Central memory CD8-positive, alpha-beta T cell (primary cell): ENCODE measurements at regions not wholly inside any gene's neighbourhood (a gene's known extent, or its start where the extent isn't known, plus 50 kb on each side); places are given as distances from the start of the nearest gene placed in this dataset.
"Not testable (repeated sequence)": the region's sequence is repeated elsewhere in the genome, so short reads cannot be mapped to it uniquely, and the experiment has no call there.

Source experiments
- ATAC-seq: fragments of 150-1000 bp; cut with Tn5 transposase; replicated peaks from 2 replicates; pipeline ENCODE4 v1.10.0; 2022; ENCODE audit warnings: mild to moderate bottlenecking, moderate FRiP score, moderate number of reproducible peaks; ENCODE audit not compliant: poor library complexity, severe bottlenecking; ENCODE audit errors: extremely low read depth
- DNase-seq, 2 donors: peaks; one replicate each; pipeline ENCODE4 v3.0.0; 2021; ENCODE audit warnings: low spot score in 2 of 2
- H3K27ac Mint-ChIP-seq: one replicate; pipeline ENCODE4 v1.8.0; 2022; ENCODE audit warnings: low read depth, mild to moderate bottlenecking, moderate library complexity, mixed read lengths
- H3K27me3 Mint-ChIP-seq: one replicate; pipeline ENCODE4 v1.8.0; 2022; ENCODE audit warnings: mixed read lengths
- H3K36me3 Mint-ChIP-seq: one replicate; pipeline ENCODE4 v1.8.0; 2022; ENCODE audit warnings: mild to moderate bottlenecking, moderate library complexity, mixed read lengths; ENCODE audit not compliant: insufficient read depth
- H3K4me1 Mint-ChIP-seq: one replicate; pipeline ENCODE4 v1.8.0; 2022; ENCODE audit warnings: mixed read lengths
- H3K4me3 Mint-ChIP-seq: one replicate; pipeline ENCODE4 v1.8.0; 2022; ENCODE audit warnings: mild to moderate bottlenecking, moderate library complexity, mixed read lengths
- H3K9me3 Mint-ChIP-seq: one replicate; pipeline ENCODE4 v1.8.0; 2022; ENCODE audit warnings: mixed read lengths

DNA sequence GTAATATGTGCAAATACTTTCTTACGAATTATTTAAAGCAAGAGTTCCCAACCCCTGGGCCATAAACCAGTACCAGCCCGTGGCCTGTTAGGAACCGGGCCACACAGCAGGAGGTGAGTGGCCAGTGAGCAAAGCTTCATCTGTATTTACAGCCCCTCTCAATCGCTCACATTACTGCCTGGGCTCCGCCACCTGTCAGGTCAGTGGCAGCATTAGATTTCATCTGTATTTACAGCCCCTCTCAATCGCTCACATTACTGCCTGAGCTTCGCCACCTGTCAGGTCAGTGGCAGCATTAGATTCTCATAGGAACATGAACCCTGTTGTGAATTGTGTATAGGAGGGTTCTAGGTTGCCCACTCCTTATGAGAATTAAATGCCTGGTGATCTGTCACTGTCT lies 142.0 kb downstream of the RNASET2 start:
- Mint-ChIP-seq H3K27ac (no peak overlapping the region), H3K36me3 (peaks cover 1% of the 10 kb centered on the region), H3K9me3 (no peaks in the 10 kb centered on the region), H3K27me3 (no peaks in the 10 kb centered on the region), H3K4me1 (no peaks in the 10 kb centered on the region), H3K4me3 (no peak overlapping the region)
- ATAC-seq, result no peak
- DNase-seq, result no peak

DNA sequence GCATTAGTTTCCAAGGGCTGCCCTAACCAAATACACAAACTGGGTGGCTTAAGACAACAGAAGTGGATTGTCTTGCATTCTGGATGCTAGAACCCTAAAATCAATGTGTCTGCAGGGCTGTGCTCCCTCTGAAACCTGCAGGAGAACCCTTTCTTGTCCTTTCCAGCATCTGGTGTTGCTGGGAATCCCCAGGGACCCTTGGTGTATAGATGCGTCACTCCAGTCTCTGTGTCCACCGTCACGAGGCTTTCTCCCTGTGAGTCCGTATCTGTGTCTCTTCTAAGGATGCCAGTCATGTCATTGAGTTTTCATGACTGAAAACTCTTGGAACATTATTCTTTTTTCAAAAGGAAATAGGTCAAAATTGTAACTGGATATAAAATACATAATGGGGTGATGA lies 142.9 kb downstream of the RNASET2 start:
- H3K9me3 Mint-ChIP-seq, result no peaks in the 10 kb centered on the region
- H3K27ac Mint-ChIP-seq, result no peak overlapping the region
- H3K36me3 Mint-ChIP-seq, result peaks cover 1% of the 10 kb centered on the region
- DNase-seq (no peak), ATAC-seq (no peak)
- H3K4me3 Mint-ChIP-seq, result no peak overlapping the region
- H3K27me3 Mint-ChIP-seq, result no peaks in the 10 kb centered on the region
- H3K4me1 Mint-ChIP-seq, result no peaks in the 10 kb centered on the region

DNA sequence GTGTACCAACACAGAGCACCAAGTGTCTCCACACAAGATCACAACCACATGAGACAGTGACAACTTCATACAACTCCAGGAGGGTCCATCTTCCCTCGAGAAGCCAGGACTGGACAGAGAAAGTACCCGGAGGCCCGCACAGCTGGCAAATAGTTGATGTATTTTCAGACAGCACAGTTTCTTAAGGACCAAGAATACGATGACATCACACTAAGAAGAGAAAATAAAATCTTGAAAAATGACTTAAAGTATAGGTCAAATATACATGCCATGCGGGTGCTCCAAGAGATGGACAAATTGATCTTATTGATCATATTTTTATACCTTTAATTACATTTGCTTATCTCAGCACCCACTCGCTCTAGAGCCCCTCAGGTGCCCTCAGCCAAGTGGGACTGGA lies 145.5 kb downstream of the RNASET2 start:
- Mint-ChIP-seq H3K27me3 (no peaks in the 10 kb centered on the region), H3K9me3 (peaks cover 13% of the 10 kb centered on the region), H3K27ac (no peak overlapping the region), H3K36me3 (peaks cover 1% of the 10 kb centered on the region), H3K4me1 (no peaks in the 10 kb centered on the region), H3K4me3 (no peak overlapping the region)
- ATAC-seq (no peak), DNase-seq (no peak)

DNA sequence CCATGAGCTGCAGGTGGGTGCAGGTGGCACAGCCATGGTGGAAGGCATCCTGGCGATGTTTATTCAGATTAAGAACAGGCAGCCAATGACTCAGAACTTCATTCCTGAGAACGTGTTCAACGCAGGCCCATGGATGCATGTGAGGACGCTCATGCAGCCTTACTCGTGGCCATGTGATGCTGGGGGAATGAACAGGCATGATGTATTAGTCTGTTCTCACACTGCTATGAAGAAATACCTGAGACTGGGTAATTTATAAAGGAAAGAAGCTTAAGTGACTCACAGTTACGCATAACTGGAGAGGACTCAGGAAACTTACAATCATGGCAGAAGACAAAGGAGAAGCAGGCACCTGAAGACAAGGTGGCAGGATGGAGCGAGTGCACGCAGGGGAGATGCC lies 146.6 kb downstream of the RNASET2 start:
- Mint-ChIP-seq H3K4me1 (no peaks in the 10 kb centered on the region), H3K27ac (no peak overlapping the region), H3K4me3 (no peak overlapping the region), H3K9me3 (peaks cover 18% of the 10 kb centered on the region), H3K27me3 (no peaks in the 10 kb centered on the region), H3K36me3 (peaks cover 1% of the 10 kb centered on the region)
- DNase-seq (no peak), ATAC-seq (no peak)

DNA sequence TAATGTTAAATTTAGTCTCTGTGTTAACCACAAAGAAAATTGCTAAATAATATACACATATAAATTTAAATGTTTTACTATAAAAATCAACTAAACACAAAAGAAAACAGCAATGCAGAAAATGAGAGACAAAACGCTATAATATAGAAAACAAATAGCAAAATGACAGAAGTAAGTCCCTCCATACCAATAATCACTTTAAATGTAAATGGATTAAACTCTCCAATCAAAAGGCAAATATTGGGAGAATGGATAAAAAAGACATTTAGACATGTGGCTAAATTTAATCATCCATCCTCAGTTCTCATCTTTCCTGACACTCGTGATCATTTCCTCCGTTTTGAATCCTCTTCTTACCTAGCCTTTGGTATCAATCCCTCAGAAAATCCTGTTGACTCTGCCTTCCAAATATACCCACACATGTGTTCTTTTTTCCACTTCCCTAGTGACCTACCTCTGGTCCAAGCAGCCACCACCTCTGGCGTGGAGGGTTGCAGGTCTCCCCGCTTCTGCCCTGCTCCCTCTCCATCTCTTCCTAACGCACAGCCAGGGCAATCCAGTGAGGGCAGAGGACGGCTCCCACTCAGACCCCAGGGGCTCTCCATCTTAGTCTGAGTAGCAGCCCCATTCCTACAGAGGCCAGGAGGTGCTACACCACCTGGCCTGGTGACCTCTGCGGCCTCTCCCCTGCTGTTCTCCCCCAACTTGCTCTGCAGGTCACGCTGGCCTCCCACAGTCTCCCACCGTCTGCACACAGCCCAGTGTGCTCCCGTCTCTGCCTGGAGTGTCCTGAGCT lies 149.2 kb downstream of the RNASET2 start:
- no peaks in the 10 kb centered on the region for H3K36me3 Mint-ChIP-seq
- no peak overlapping the region for H3K4me3 Mint-ChIP-seq
- no peak for DNase-seq
- no peak for ATAC-seq
- no peaks in the 10 kb centered on the region for H3K27me3 Mint-ChIP-seq
- no peaks in the 10 kb centered on the region for H3K4me1 Mint-ChIP-seq
- peaks cover 18% of the 10 kb centered on the region for H3K9me3 Mint-ChIP-seq
- no peak overlapping the region for H3K27ac Mint-ChIP-seq

DNA sequence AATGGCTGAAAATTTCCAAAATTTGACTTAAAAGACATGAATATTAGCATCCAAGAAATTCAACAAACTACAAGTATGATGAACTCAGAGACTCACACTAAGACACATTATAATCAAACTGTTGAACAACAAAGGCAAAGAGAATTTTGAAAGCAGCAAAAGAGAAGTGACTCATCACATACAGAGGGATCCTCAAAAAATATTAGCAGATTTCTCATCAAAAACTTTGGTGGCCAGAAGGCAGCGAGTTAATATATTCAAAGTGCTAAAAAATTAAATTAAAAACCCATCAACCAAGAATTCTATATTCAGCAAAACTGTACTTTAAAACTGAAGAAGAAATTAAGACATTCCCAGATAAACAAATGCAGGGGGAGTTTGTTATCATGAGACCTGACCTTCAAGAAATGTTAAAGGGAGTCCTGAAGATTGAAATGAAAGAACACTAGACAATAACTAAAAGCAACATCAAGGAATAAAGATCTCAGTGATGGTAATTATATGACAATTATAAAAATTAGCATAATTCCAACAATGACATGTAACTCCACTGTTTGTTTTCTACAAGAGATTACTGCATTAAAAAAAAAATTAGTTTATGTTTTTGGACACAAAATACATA lies 150.0 kb downstream of the RNASET2 start:
- Mint-ChIP-seq H3K27ac (no peak overlapping the region), H3K27me3 (no peaks in the 10 kb centered on the region), H3K4me1 (no peaks in the 10 kb centered on the region), H3K36me3 (no peaks in the 10 kb centered on the region), H3K9me3 (peaks cover 18% of the 10 kb centered on the region), H3K4me3 (no peak overlapping the region)
- DNase-seq (no peak), ATAC-seq (no peak)

DNA sequence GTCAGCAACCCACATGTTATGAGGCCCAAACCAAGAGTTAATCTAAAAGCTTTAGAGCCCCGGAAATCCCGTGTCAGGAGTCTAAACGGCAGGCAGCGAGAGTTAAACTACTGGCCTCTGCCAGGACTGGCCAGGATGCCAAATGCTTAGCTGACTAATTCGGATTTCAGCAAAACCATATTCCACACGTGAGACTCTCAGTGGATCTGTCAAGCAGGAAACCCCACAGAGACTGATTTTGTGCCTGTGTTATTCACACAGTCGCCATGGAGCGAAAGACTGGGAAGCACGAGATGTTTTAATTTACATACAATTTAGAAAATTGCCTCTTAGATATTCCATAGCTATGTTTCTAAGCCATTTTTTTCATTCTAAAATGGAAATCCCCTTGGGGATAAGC lies 152.9 kb downstream of the RNASET2 start:
- Mint-ChIP-seq H3K9me3 (peaks cover 18% of the 10 kb centered on the region), H3K4me3 (no peak overlapping the region), H3K27ac (no peak overlapping the region), H3K27me3 (no peaks in the 10 kb centered on the region), H3K4me1 (no peaks in the 10 kb centered on the region), H3K36me3 (no peaks in the 10 kb centered on the region)
- ATAC-seq, result no peak
- DNase-seq, result no peak

DNA sequence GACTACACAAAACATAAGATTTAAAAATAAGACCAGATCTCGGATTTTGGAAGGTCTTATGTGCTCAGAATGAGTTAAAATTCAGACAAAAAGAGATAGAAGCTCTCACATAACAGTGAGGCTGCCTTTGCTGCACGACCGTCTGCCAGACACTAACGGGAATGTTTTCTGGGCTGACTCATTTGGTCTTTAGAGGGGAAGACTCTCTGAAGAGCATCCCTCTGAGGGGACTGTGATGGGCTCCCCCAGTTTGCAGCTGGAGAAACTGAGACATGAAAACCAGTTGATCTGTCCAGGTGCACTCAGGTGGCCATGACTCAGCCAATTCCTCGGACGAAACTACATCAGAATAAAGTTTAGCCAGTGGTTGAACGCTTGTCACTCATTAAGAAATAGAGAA lies 153.9 kb downstream of the RNASET2 start:
- Mint-ChIP-seq H3K27ac (no peak overlapping the region), H3K36me3 (no peaks in the 10 kb centered on the region), H3K4me3 (no peak overlapping the region), H3K27me3 (no peaks in the 10 kb centered on the region), H3K4me1 (no peaks in the 10 kb centered on the region), H3K9me3 (peaks cover 12% of the 10 kb centered on the region)
- no peak for ATAC-seq
- DNase-seq, result no peak

DNA sequence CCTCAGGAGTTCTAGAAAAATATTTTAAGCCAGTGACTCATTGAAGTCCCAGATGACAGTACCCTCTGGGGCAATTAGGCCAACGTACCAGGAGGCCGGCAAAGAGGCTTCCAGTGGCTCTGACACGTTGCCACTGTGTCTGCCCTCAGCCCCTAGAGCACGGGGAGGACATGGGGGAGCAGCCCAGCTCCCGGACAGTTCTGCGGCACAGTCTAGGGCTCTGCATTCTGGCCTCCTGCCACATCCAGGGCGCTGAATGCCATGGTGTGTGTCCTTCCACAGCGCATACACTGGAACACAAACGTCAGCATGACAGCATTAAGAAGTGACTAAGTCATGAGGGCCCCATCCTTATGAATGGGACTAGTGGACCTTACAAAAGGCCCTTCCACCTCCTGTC lies 156.2 kb downstream of the RNASET2 start:
- Mint-ChIP-seq H3K36me3 (no peaks in the 10 kb centered on the region), H3K27ac (no peak overlapping the region), H3K27me3 (peaks cover 6% of the 10 kb centered on the region), H3K9me3 (no peaks in the 10 kb centered on the region), H3K4me3 (no peak overlapping the region), H3K4me1 (no peaks in the 10 kb centered on the region)
- ATAC-seq (no peak), DNase-seq (no peak)

DNA sequence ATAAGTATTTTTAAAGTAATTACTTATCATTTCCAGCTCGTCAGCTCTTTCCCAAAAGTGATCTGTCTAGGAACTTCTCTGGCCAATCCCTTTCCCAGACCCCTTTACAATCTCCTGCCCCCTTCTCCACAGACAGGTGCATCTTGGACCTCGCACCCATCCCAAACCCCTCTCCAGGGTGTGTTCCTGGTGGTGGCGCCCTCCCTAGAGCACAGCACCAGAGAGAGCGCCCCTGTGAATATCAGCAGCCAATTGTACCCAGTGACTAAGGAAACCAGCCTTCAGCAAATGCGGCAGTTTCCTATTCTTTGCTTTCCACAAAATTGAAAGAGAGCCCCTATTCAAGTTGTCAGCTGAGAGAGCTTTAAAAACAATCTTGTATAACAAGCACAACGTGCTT lies 157.7 kb downstream of the RNASET2 start:
- no peak overlapping the region for H3K27ac Mint-ChIP-seq
- peaks cover 6% of the 10 kb centered on the region for H3K27me3 Mint-ChIP-seq
- no peaks in the 10 kb centered on the region for H3K36me3 Mint-ChIP-seq

DNA sequence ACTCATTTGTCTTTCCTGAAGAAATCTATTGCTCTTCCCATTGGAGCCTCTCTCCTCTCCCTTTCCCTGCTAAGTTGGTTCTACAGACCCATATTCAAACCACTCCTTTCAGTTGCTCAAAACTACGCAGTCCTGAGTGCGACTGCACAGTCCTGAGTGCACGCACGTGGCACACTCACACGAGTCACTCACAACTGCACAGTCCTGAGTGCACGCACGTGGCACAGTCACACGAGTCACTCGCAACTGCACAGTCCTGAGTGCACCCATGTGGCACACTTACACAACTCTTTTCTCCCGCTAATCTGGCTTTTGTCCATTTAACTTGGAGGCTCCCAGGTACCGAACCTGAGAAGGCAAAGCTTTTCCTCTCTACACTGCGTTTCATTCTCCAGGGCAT lies 159.7 kb downstream of the RNASET2 start:
- Mint-ChIP-seq H3K9me3 (no peaks in the 10 kb centered on the region), H3K4me3 (no peak overlapping the region), H3K36me3 (no peaks in the 10 kb centered on the region), H3K27ac (no peak overlapping the region), H3K4me1 (no peaks in the 10 kb centered on the region), H3K27me3 (peaks cover 6% of the 10 kb centered on the region)
- no peak for DNase-seq
- no peak for ATAC-seq

More for the DNA sequence above, 157.7 kb downstream of the RNASET2 start:
- DNase-seq (no peak), ATAC-seq (no peak)
- Mint-ChIP-seq H3K4me3 (no peak overlapping the region), H3K4me1 (no peaks in the 10 kb centered on the region), H3K9me3 (no peaks in the 10 kb centered on the region)

DNA sequence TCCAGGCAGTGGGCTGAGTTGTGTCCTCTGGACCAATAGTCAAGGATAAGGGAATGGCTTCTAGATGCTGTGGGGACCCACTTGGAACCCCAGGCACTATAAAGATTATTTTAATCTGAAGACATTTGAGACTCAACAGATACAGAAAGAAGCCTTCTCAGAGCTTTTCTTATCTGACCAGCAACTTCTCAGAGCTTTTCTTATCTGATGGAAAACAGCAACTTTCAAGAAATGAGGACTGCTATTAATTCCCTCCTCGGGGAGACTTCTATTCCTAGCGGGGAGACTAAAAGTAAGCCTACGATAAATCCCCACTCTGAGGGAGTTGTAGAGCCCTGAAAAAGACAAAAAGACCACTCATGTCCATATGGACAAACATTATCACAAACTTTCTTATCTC lies 160.5 kb downstream of the RNASET2 start:
- Mint-ChIP-seq H3K9me3 (no peaks in the 10 kb centered on the region), H3K4me1 (no peaks in the 10 kb centered on the region), H3K27ac (no peak overlapping the region), H3K27me3 (peaks cover 6% of the 10 kb centered on the region), H3K4me3 (no peak overlapping the region), H3K36me3 (no peaks in the 10 kb centered on the region)
- no peak for ATAC-seq
- no peak for DNase-seq

DNA sequence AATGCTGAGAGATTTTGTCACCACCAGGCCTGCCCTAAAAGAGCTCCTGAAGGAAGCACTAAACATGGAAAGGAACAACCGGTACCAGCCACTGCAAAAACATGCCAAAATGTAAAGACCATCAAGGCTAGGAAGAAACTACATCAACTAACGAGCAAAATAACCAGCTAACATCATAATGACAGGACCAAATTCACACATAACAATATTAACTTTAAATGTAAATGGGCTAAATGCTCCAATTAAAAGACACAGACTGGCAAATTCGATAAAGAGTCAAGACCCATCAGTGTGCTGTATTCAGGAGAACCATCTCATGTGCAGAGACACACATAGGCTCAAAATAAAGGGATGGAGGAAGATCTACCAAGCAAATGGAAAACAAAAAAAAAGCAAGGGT lies 163.8 kb upstream of the RPS6KA2 start:
- not testable (repeated sequence) for DNase-seq, H3K4me1 Mint-ChIP-seq, H3K9me3 Mint-ChIP-seq, H3K27ac Mint-ChIP-seq, H3K27me3 Mint-ChIP-seq, H3K4me3 Mint-ChIP-seq, H3K36me3 Mint-ChIP-seq, ATAC-seq
